ENCODE measurements at regions not wholly inside any gene's neighbourhood (a gene's known extent, or its start where the extent isn't known, plus 50 kb on each side); places are given as distances from the start of the nearest gene placed in this dataset.

DNA sequence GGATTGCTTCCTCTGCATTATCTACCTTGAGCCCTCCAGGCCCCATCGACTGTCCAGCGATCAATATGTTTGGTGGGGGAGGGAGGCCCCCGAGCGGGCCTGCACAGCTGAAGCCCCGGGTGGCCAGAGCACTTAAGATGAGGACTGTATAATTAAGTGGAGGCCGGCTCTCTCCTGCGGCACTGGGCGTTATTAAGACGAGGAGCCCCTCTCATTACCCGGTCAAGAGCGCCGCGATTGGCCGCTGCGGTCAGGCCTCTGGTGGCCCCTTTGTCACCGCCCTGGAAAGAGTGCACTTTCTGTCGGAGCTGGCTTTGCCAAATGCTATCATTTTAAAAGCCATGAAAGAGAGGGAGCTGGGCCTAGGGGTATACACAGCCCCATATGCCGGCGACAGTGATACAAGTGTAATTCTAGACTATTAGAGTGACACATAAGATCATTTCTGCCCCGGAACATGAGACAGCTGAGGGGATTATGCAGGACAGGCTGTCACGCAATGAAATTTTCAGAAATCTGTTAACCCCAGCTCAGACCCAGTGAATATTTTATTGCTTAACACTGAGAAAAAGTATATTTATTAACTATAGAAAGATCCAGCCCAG lies 106.3 kb upstream of the IRX1 start:
- no peak overlapping the region for H3K4me2 ChIP-seq (ENCODE audit: control insufficient read depth, insufficient read depth)
- in situ Hi-C loops (cut with MboI) (no loop called here), intact Hi-C loops (cut with micrococcal nuclease; ENCODE audit: unreplicated experiment) (no loop called here)
- no peaks in the 10 kb centered on the region for H3K4me1 ChIP-seq (ENCODE audit: control insufficient read depth, insufficient read depth, low read length)
- DNase-seq (ENCODE audit: low read depth, low spot score) (no peak), ATAC-seq (no peak), FAIRE-seq (no peak)
- no TSS peak for BruUV-seq (replicated peaks)
- no peaks in the 10 kb centered on the region for H3K36me3 ChIP-seq (ENCODE audit: control insufficient read depth in 2 of 2, insufficient read depth in 2 of 2, low read length in 1 of 2)
- CTCF ChIA-PET = no interaction called here
- H3K9me3 ChIP-seq (replicated peaks; ENCODE audit: control insufficient read depth, insufficient read depth, low read length) = no peaks in the 10 kb centered on the region; the same call in 2 of the 3 replicates
- H3K9ac ChIP-seq (ENCODE audit: control insufficient read depth, insufficient read depth, low read length) = no peak overlapping the region
- RAD21 ChIA-PET (ENCODE audit: unreplicated experiment) = no interaction called here
- no peaks in the 10 kb centered on the region for H3K79me2 ChIP-seq (ENCODE audit: control insufficient read depth, insufficient read depth, low read length)
- WGBS (ENCODE audit: insufficient coverage, insufficient replicate concordance, low lambda C conversion rate, missing lambda C conversion rate) = 55% methylated on average over 18 of the region's 21 CpGs
- TF ChIP-seq SRF (IDR thresholded peaks at IDR 0.05; ENCODE audit: low read depth in 2 of 2, low read length in 2 of 2) (no peak), GABPA (IDR thresholded peaks at IDR 0.05; ENCODE audit: low read depth) (no peak), ZBTB4 (CRISPR knock-in tag; IDR thresholded peaks at IDR 0.05) (no peak), SP1 (IDR thresholded peaks at IDR 0.05; ENCODE audit: low read depth, low read length) (no peak), MTA2 (IDR thresholded peaks at IDR 0.05; ENCODE audit: low read depth) (no peak), RELB (IDR thresholded peaks at IDR 0.05; ENCODE audit: low read depth) (no peak), NFYA (IDR thresholded peaks at IDR 0.05; ENCODE audit: borderline replicate concordance, low read depth, low read length) (no peak), ESRRA (IDR thresholded peaks at IDR 0.05; ENCODE audit: low read length) (no peak), BACH1 (IDR thresholded peaks at IDR 0.05; ENCODE audit: borderline replicate concordance) (no peak)
- TF ChIP-seq, protein P1, sequence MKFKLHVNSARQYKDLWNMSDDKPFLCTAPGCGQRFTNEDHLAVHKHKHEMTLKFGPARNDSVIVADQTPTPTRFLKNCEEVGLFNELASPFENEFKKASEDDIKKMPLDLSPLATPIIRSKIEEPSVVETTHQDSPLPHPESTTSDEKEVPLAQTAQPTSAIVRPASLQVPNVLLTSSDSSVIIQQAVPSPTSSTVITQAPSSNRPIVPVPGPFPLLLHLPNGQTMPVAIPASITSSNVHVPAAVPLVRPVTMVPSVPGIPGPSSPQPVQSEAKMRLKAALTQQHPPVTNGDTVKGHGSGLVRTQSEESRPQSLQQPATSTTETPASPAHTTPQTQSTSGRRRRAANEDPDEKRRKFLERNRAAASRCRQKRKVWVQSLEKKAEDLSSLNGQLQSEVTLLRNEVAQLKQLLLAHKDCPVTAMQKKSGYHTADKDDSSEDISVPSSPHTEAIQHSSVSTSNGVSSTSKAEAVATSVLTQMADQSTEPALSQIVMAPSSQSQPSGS (IDR thresholded peaks at IDR 0.05; ENCODE audit: low read length) = no peak
- TF ChIP-seq, protein P2, sequence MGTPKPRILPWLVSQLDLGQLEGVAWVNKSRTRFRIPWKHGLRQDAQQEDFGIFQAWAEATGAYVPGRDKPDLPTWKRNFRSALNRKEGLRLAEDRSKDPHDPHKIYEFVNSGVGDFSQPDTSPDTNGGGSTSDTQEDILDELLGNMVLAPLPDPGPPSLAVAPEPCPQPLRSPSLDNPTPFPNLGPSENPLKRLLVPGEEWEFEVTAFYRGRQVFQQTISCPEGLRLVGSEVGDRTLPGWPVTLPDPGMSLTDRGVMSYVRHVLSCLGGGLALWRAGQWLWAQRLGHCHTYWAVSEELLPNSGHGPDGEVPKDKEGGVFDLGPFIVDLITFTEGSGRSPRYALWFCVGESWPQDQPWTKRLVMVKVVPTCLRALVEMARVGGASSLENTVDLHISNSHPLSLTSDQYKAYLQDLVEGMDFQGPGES (IDR thresholded peaks at IDR 0.05) = no peak
- TF ChIP-seq, protein P3, sequence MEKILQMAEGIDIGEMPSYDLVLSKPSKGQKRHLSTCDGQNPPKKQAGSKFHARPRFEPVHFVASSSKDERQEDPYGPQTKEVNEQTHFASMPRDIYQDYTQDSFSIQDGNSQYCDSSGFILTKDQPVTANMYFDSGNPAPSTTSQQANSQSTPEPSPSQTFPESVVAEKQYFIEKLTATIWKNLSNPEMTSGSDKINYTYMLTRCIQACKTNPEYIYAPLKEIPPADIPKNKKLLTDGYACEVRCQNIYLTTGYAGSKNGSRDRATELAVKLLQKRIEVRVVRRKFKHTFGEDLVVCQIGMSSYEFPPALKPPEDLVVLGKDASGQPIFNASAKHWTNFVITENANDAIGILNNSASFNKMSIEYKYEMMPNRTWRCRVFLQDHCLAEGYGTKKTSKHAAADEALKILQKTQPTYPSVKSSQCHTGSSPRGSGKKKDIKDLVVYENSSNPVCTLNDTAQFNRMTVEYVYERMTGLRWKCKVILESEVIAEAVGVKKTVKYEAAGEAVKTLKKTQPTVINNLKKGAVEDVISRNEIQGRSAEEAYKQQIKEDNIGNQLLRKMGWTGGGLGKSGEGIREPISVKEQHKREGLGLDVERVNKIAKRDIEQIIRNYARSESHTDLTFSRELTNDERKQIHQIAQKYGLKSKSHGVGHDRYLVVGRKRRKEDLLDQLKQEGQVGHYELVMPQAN (conservative IDR thresholded peaks at IDR 0.05) = no peak
- POLR2A ChIA-PET = no interaction called here
- H4K20me1 ChIP-seq (ENCODE audit: control insufficient read depth, insufficient read depth) = no peaks in the 10 kb centered on the region
- no peak overlapping the region for H3K4me3 ChIP-seq
- H3K27me3 ChIP-seq (replicated peaks in 1 of 2; ENCODE audit: control insufficient read depth in 2 of 2, insufficient read depth in 2 of 2, low read length in 1 of 2) = no peaks in the 10 kb centered on the region
- H3K27ac ChIP-seq (ENCODE audit: control insufficient read depth, insufficient read depth) = no peak overlapping the region
- SMC1A ChIA-PET (ENCODE audit: uncharacterized antibody, unreplicated experiment) = no interaction called here
- H2AFZ ChIP-seq (ENCODE audit: control insufficient read depth, low read depth, low read length) = no peak overlapping the region
